WTC11 (cell line): ENCODE measurements at regions not wholly inside any gene's neighbourhood (a gene's known extent, or its start where the extent isn't known, plus 50 kb on each side); places are given as distances from the start of the nearest gene placed in this dataset.

Experiments
- ATAC-seq: fragments of 200-7000 bp; cut with Tn5 transposase; 2 replicates; pipeline ENCODE4 v1.10.0; 2021; ENCODE audit warnings: mild to moderate bottlenecking, moderate library complexity
- CTCF ChIA-PET: fragments of 300-600 bp; sonication (Branson Sonifier 250); formaldehyde crosslinking; loops from one replicate; lab custom pipeline; 2021; ENCODE audit warnings: antibody characterized with exemption; lab: Charles Lee
- POLR2A ChIA-PET: fragments of 350-600 bp; sonication (Branson Sonifier 250); formaldehyde crosslinking; loops from one replicate; lab custom pipeline; 2021; ENCODE audit warnings: antibody characterized with exemption; lab: Charles Lee
- DNase-seq: peaks from one replicate; pipeline ENCODE4 v3.0.0; 2021; ENCODE audit warnings: low spot score
- H3K27ac Mint-ChIP-seq: 2 replicates; pipeline ENCODE4 v1.8.0; 2021; ENCODE audit warnings: mixed read lengths
- H3K27me3 Mint-ChIP-seq: 2 replicates; pipeline ENCODE4 v1.8.0; 2021; ENCODE audit warnings: low read depth, mild to moderate bottlenecking, moderate library complexity, mixed read lengths
- H3K36me3 Mint-ChIP-seq: 2 replicates; pipeline ENCODE4 v1.8.0; 2021; ENCODE audit warnings: mixed read lengths
- H3K4me1 Mint-ChIP-seq: 2 replicates; pipeline ENCODE4 v1.8.0; 2022; ENCODE audit warnings: mixed read lengths
- H3K4me3 Mint-ChIP-seq: 2 replicates; pipeline ENCODE4 v1.8.0; 2021; ENCODE audit warnings: mild to moderate bottlenecking, moderate library complexity, mixed read lengths
- H3K9me3 Mint-ChIP-seq: 2 replicates; pipeline ENCODE4 v1.8.0; 2021; ENCODE audit warnings: mixed read lengths
- CREB1 ChIP-seq: sonication (generic); formaldehyde crosslinking; IDR thresholded peaks from 2 replicates; pipeline ENCODE4 v1.8.0; 2023; ENCODE audit warnings: mild to moderate bottlenecking, missing genetic modification reagents
- ESRRA ChIP-seq: sonication (generic); formaldehyde crosslinking; IDR thresholded peaks from 2 replicates; pipeline ENCODE4 v1.8.1; 2022; ENCODE audit warnings: mild to moderate bottlenecking, missing genetic modification reagents, borderline replicate concordance
- ETV6 ChIP-seq: sonication (generic); formaldehyde crosslinking; IDR thresholded peaks from 2 replicates; pipeline ENCODE4 v1.8.1; 2022; ENCODE audit warnings: mild to moderate bottlenecking, missing genetic modification reagents
- FOXK1 ChIP-seq: sonication (generic); formaldehyde crosslinking; IDR thresholded peaks from 2 replicates; pipeline ENCODE4 v1.8.0; 2022; ENCODE audit warnings: mild to moderate bottlenecking, moderate library complexity, missing genetic modification reagents
- FOXP1 ChIP-seq: sonication (generic); formaldehyde crosslinking; IDR thresholded peaks from 2 replicates; pipeline ENCODE4 v1.8.0; 2022; ENCODE audit warnings: missing genetic modification reagents, mild to moderate bottlenecking, moderate library complexity, borderline replicate concordance
- GRHL2 ChIP-seq: fragments of 250-450 bp; sonication (Bioruptor Pico); IDR thresholded peaks from 2 replicates; pipeline ENCODE4 v1.8.0; 2022; ENCODE audit warnings: mild to moderate bottlenecking, moderate library complexity; ENCODE audit not compliant: insufficient replicate concordance, severe bottlenecking
- KAT7 ChIP-seq: sonication (generic); formaldehyde crosslinking; IDR thresholded peaks from 2 replicates; pipeline ENCODE4 v1.8.1; 2023; ENCODE audit warnings: missing genetic modification reagents, mild to moderate bottlenecking, borderline replicate concordance
- MXD4 ChIP-seq: fragments of 250-450 bp; sonication (Bioruptor Pico); IDR thresholded peaks from 2 replicates; pipeline ENCODE4 v1.8.0; 2021; ENCODE audit warnings: mild to moderate bottlenecking, moderate library complexity, borderline replicate concordance
- NFATC4 ChIP-seq: fragments of 250-450 bp; sonication (Bioruptor Pico); IDR thresholded peaks from 2 replicates; pipeline ENCODE4 v1.9.0; 2021; ENCODE audit warnings: mild to moderate bottlenecking
- NFE2L1 ChIP-seq: sonication (generic); formaldehyde crosslinking; IDR thresholded peaks from 2 replicates; pipeline ENCODE4 v1.8.1; 2023; ENCODE audit warnings: missing genetic modification reagents
- NR3C1 ChIP-seq: sonication (generic); formaldehyde crosslinking; conservative IDR thresholded peaks from 2 replicates; pipeline ENCODE4 v1.8.1; 2023; ENCODE audit warnings: low read depth, mild to moderate bottlenecking, missing genetic modification reagents
- SOX15 ChIP-seq: fragments of 250-450 bp; sonication (Bioruptor Pico); IDR thresholded peaks from 2 replicates; pipeline ENCODE4 v1.9.0; 2021; ENCODE audit warnings: mild to moderate bottlenecking
- TEAD1 ChIP-seq: sonication (generic); formaldehyde crosslinking; IDR thresholded peaks from 2 replicates; pipeline ENCODE4 v1.8.0; 2022; ENCODE audit warnings: mild to moderate bottlenecking, missing genetic modification reagents
- TP53 ChIP-seq: sonication (generic); formaldehyde crosslinking; IDR thresholded peaks from 2 replicates; pipeline ENCODE4 v1.8.1; 2023; ENCODE audit warnings: mild to moderate bottlenecking, missing genetic modification reagents
- USF1 ChIP-seq: sonication (generic); formaldehyde crosslinking; IDR thresholded peaks from 2 replicates; pipeline ENCODE4 v1.8.0; 2022; ENCODE audit warnings: mild to moderate bottlenecking, missing genetic modification reagents
- ZBTB21 ChIP-seq: sonication (generic); formaldehyde crosslinking; IDR thresholded peaks from 2 replicates; pipeline ENCODE4 v1.8.1; 2023; ENCODE audit warnings: mild to moderate bottlenecking, missing genetic modification reagents, borderline replicate concordance
- ZBTB43 ChIP-seq: sonication (generic); formaldehyde crosslinking; IDR thresholded peaks from 2 replicates; pipeline ENCODE4 v1.8.1; 2023; ENCODE audit warnings: mild to moderate bottlenecking, missing genetic modification reagents
- ZNF232 ChIP-seq: sonication (generic); formaldehyde crosslinking; IDR thresholded peaks from 2 replicates; pipeline ENCODE4 v1.8.0; 2022; ENCODE audit warnings: mild to moderate bottlenecking, missing genetic modification reagents
- ZNF416 ChIP-seq: fragments of 250-450 bp; sonication (Bioruptor Pico); IDR thresholded peaks from 2 replicates; pipeline ENCODE4 v1.9.0; 2021; ENCODE audit warnings: mild to moderate bottlenecking, inconsistent platforms
- ZNF425 ChIP-seq: fragments of 250-450 bp; sonication (Bioruptor Pico); conservative IDR thresholded peaks from 2 replicates; pipeline ENCODE4 v1.9.0; 2021; ENCODE audit warnings: mild to moderate bottlenecking
- TF ChIP-seq, protein P1 (sequence below): fragments of 250-450 bp; sonication (Bioruptor Pico); IDR thresholded peaks from 2 replicates; pipeline ENCODE4 v1.9.0; 2021; ENCODE audit warnings: mild to moderate bottlenecking
- TF ChIP-seq, protein P2 (sequence below): sonication (generic); formaldehyde crosslinking; IDR thresholded peaks from 2 replicates; pipeline ENCODE4 v1.8.1; 2022; ENCODE audit warnings: mild to moderate bottlenecking, moderate library complexity, missing genetic modification reagents
- TF ChIP-seq, protein P3 (sequence below): fragments of 250-450 bp; sonication (Bioruptor Pico); IDR thresholded peaks from 2 replicates; pipeline ENCODE4 v1.9.0; 2021; ENCODE audit warnings: moderate library complexity, mild to moderate bottlenecking, inconsistent platforms, borderline replicate concordance
- TF ChIP-seq, protein P4 (sequence below): sonication (generic); formaldehyde crosslinking; IDR thresholded peaks from 2 replicates; pipeline ENCODE4 v1.8.0; 2022; ENCODE audit warnings: mild to moderate bottlenecking, missing genetic modification reagents

DNA sequence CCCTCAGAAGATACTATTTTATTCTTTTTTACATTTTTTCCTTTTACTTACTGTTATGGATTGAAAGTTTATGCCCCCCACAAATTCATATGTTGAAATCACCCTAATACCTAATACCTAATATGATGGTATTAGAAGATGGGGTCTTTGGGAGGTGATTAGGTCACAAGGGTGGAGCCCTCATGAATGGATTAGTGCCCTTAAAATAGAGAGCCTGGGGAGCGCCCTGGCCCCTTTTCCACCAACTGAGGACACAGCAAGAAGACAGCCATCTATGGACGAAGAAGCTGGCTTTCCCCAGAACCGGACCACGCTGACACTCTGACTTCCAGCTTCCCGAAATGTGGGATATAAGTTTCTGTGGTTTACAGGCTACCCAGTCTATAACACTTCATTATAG, 58.6 kb upstream of the FAT1 start:
- no peak for ATAC-seq
- no peaks in the 10 kb centered on the region; the same call in 1 of the 2 replicates for H3K27me3 Mint-ChIP-seq
- POLR2A ChIA-PET: no interaction called here
- TF ChIP-seq TEAD1 (CRISPR knock-in tag): no peak
- TF ChIP-seq, protein P1, sequence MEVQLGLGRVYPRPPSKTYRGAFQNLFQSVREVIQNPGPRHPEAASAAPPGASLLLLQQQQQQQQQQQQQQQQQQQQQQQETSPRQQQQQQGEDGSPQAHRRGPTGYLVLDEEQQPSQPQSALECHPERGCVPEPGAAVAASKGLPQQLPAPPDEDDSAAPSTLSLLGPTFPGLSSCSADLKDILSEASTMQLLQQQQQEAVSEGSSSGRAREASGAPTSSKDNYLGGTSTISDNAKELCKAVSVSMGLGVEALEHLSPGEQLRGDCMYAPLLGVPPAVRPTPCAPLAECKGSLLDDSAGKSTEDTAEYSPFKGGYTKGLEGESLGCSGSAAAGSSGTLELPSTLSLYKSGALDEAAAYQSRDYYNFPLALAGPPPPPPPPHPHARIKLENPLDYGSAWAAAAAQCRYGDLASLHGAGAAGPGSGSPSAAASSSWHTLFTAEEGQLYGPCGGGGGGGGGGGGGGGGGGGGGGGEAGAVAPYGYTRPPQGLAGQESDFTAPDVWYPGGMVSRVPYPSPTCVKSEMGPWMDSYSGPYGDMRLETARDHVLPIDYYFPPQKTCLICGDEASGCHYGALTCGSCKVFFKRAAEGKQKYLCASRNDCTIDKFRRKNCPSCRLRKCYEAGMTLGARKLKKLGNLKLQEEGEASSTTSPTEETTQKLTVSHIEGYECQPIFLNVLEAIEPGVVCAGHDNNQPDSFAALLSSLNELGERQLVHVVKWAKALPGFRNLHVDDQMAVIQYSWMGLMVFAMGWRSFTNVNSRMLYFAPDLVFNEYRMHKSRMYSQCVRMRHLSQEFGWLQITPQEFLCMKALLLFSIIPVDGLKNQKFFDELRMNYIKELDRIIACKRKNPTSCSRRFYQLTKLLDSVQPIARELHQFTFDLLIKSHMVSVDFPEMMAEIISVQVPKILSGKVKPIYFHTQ: no peak
- TF ChIP-seq MXD4 (CRISPR knock-in tag): no peak
- TF ChIP-seq NFE2L1: no peak
- TF ChIP-seq ZNF425 (CRISPR knock-in tag): no peak
- TF ChIP-seq ZNF232 (CRISPR knock-in tag): no peak
- no peak for TF ChIP-seq ZBTB43 (CRISPR knock-in tag)
- no peak for TF ChIP-seq USF1 (CRISPR knock-in tag)
- no peak for TF ChIP-seq CREB1 (CRISPR knock-in tag)
- TF ChIP-seq ZNF416 (CRISPR knock-in tag): no peak
- TF ChIP-seq ETV6 (CRISPR knock-in tag): no peak
- TF ChIP-seq TP53 (CRISPR knock-in tag): no peak
- no peak for TF ChIP-seq NR3C1 (CRISPR knock-in tag)
- TF ChIP-seq, all 79 proteins: peak for 0
- DNase-seq: no peak
- Mint-ChIP-seq H3K9me3 (no peaks in the 10 kb centered on the region), H3K36me3 (no peaks in the 10 kb centered on the region), H3K27ac (no peak overlapping the region), H3K4me3 (no peak overlapping the region), H3K4me1 (no peaks in the 10 kb centered on the region; the same call in 1 of the 2 replicates)
- CTCF ChIA-PET: no interaction called here

GRCh38 chr4:186787536-186787935, 63.9 kb upstream of the FAT1 start:
- Mint-ChIP-seq H3K4me3 (no peak overlapping the region), H3K27ac (no peak overlapping the region), H3K9me3 (peaks cover 8% of the 10 kb centered on the region), H3K4me1 (no peaks in the 10 kb centered on the region), H3K36me3 (peaks cover 3% of the 10 kb centered on the region; the same call in 1 of the 2 replicates), H3K27me3 (no peaks in the 10 kb centered on the region)
- DNase-seq: no peak
- ATAC-seq: no peak
- CTCF ChIA-PET: no interaction called here
- POLR2A ChIA-PET: no interaction called here
- TF ChIP-seq NFATC4 (CRISPR knock-in tag) (no peak), CREB1 (CRISPR knock-in tag) (no peak), SOX15 (CRISPR knock-in tag) (no peak), ESRRA (CRISPR knock-in tag) (no peak), GRHL2 (CRISPR knock-in tag) (no peak), KAT7 (CRISPR knock-in tag) (no peak), FOXK1 (CRISPR knock-in tag) (no peak), ETV6 (CRISPR knock-in tag) (no peak), ZBTB21 (CRISPR knock-in tag) (no peak), USF1 (CRISPR knock-in tag) (no peak), FOXP1 (CRISPR knock-in tag) (no peak)
- TF ChIP-seq, protein P2, sequence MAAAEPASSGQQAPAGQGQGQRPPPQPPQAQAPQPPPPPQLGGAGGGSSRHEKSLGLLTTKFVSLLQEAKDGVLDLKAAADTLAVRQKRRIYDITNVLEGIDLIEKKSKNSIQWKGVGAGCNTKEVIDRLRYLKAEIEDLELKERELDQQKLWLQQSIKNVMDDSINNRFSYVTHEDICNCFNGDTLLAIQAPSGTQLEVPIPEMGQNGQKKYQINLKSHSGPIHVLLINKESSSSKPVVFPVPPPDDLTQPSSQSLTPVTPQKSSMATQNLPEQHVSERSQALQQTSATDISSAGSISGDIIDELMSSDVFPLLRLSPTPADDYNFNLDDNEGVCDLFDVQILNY (CRISPR knock-in tag): no peak
- TF ChIP-seq, protein P3, sequence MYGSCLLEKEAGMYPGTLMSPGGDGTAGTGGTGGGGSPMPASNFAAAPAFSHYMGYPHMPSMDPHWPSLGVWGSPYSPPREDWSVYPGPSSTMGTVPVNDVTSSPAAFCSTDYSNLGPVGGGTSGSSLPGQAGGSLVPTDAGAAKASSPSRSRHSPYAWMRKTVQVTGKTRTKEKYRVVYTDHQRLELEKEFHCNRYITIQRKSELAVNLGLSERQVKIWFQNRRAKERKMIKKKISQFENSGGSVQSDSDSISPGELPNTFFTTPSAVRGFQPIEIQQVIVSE (CRISPR knock-in tag): no peak
- TF ChIP-seq, protein P4, sequence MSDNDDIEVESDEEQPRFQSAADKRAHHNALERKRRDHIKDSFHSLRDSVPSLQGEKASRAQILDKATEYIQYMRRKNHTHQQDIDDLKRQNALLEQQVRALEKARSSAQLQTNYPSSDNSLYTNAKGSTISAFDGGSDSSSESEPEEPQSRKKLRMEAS (CRISPR knock-in tag): no peak
